OCI-LY7 (cell line): ENCODE measurements at regions not wholly inside any gene's neighbourhood (a gene's known extent, or its start where the extent isn't known, plus 50 kb on each side); places are given as distances from the start of the nearest gene placed in this dataset.

Experiments used
- BruUV-seq: library from RNA; stranded (reverse); fragments of 400-500 nt; replicated peaks from 2 replicates; lab custom pipeline; 2021; lab: Mats Ljungman, UMichigan
- CTCF ChIA-PET: fragments of 300-600 bp; sonication (Branson Sonifier 250); formaldehyde crosslinking; loops from one replicate; lab custom pipeline; 2022; ENCODE audit warnings: antibody characterized with exemption; ENCODE audit not compliant: unreplicated experiment; lab: Charles Lee
- POLR2A ChIA-PET: fragments of 300-600 bp; sonication (Branson Sonifier 250); formaldehyde crosslinking; loops from one replicate; lab custom pipeline; 2022; ENCODE audit warnings: antibody characterized with exemption; lab: Charles Lee
- DNase-seq: peaks from one replicate; pipeline ENCODE4 v3.0.0-alpha.2; 2015; ENCODE audit warnings: low spot score
- H2AFZ ChIP-seq: fragments of 200-600 bp; sonication (generic), shearing (Covaris generic); 2 replicates; pipeline ENCODE4 v1.6.1; 2014; ENCODE audit warnings: mild to moderate bottlenecking, antibody characterized with exemption, low read length, moderate library complexity
- H3K27ac ChIP-seq: fragments of 200-600 bp; sonication (generic); 2 replicates; pipeline ENCODE4 v1.5.1; 2014; ENCODE audit warnings: mixed run types, low read depth, mild to moderate bottlenecking, moderate library complexity, low read length, inconsistent platforms; ENCODE audit not compliant: poor library complexity, severe bottlenecking
- H3K36me3 ChIP-seq: fragments of 200-600 bp; sonication (generic); 2 replicates; pipeline ENCODE4 v1.6.1; 2014; ENCODE audit warnings: mild to moderate bottlenecking, antibody characterized with exemption, low read length, moderate library complexity, mixed read lengths; ENCODE audit not compliant: insufficient read depth
- H3K4me1 ChIP-seq: fragments of 200-600 bp; sonication (generic); 2 replicates; pipeline ENCODE4 v1.5.1; 2014; ENCODE audit warnings: mild to moderate bottlenecking, low read length; ENCODE audit not compliant: insufficient read depth, poor library complexity, severe bottlenecking
- H3K4me2 ChIP-seq: fragments of 200-600 bp; sonication (generic); 2 replicates; pipeline ENCODE4 v1.6.1; 2014; ENCODE audit warnings: mild to moderate bottlenecking, low read length
- H3K4me3 ChIP-seq: fragments of 200-600 bp; sonication (generic); 2 replicates; pipeline ENCODE4 v1.5.1; 2014; ENCODE audit warnings: mild to moderate bottlenecking, low read depth, low read length; ENCODE audit not compliant: poor library complexity, severe bottlenecking
- H3K79me2 ChIP-seq: fragments of 200-600 bp; sonication (generic); 2 replicates; pipeline ENCODE4 v1.6.1; 2016; ENCODE audit warnings: low read depth, mild to moderate bottlenecking, low read length, moderate library complexity, mixed read lengths; ENCODE audit not compliant: insufficient read depth
- H3K9me2 ChIP-seq: fragments of 200-600 bp; sonication (generic); 2 replicates; pipeline ENCODE4 v1.6.1; 2016; ENCODE audit warnings: mild to moderate bottlenecking, low read length, mixed read lengths; ENCODE audit not compliant: insufficient read depth
- H3K9me3 ChIP-seq: fragments of 200-600 bp; sonication (generic); 2 replicates; pipeline ENCODE4 v1.6.1; 2014; ENCODE audit warnings: mild to moderate bottlenecking, mixed run types, low read length, mixed read lengths
- H4K20me1 ChIP-seq: fragments of 200-600 bp; sonication (generic); 2 replicates; pipeline ENCODE4 v1.6.1; 2014; ENCODE audit warnings: mild to moderate bottlenecking, antibody characterized with exemption, low read length, moderate library complexity, mixed read lengths; ENCODE audit not compliant: insufficient read depth
- CTCF ChIP-seq: fragments of 200-600 bp; sonication (generic); conservative IDR thresholded peaks from 2 replicates; pipeline ENCODE4 v1.5.1; 2014; ENCODE audit warnings: mild to moderate bottlenecking, antibody characterized with exemption, low read length, moderate library complexity, mixed read lengths
- EZH2phosphoT487 ChIP-seq: fragments of 200-600 bp; sonication (generic); IDR thresholded peaks from 2 replicates; pipeline ENCODE4 v1.6.1; 2018; ENCODE audit warnings: low read depth, borderline replicate concordance, mild to moderate bottlenecking, mixed run types, antibody characterized with exemption, low read length, moderate library complexity, mixed read lengths
- intact Hi-C: fragments of 100-400 bp; cut with micrococcal nuclease; formaldehyde crosslinking; loops from one replicate; pipeline ENCODE4 v1.10.0; 2022; ENCODE audit not compliant: unreplicated experiment

GRCh38 chr10:28403090-28403489, 100.2 kb upstream of the MPP7 start:
- TF ChIP-seq EZH2phosphoT487 (no peak), CTCF (no peak)
- ChIA-PET POLR2A (interaction anchor here (1.1 to 1.3 kb wide), 2 partner anchors 9 to 25 kb away, joined by 3 to 4 read pairs; no protein-coding TSS in a partner anchor), CTCF (no interaction called here)
- Histone ChIP-seq H3K36me3 (no peaks in the 10 kb centered on the region), H3K4me3 (no peak overlapping the region), H3K9me3 (no peaks in the 10 kb centered on the region), H3K4me1 (no peaks in the 10 kb centered on the region), H3K79me2 (no peaks in the 10 kb centered on the region), H3K27ac (no peak overlapping the region), H3K4me2 (no peak overlapping the region), H3K9me2 (no peaks in the 10 kb centered on the region), H2AFZ (no peak overlapping the region), H4K20me1 (no peaks in the 10 kb centered on the region)
- intact Hi-C loops: no loop called here
- BruUV-seq: no TSS peak
- DNase-seq: no peak

- no peak overlapping the region for H3K4me2 ChIP-seq
- H3K9me2 ChIP-seq: no peaks in the 10 kb centered on the region
- CTCF ChIA-PET: no interaction called here
- no peak overlapping the region for H3K27ac ChIP-seq
- H3K36me3 ChIP-seq: no peaks in the 10 kb centered on the region
- intact Hi-C loops: no loop called here
- H4K20me1 ChIP-seq: no peaks in the 10 kb centered on the region
- no peak overlapping the region for H3K4me3 ChIP-seq
- H2AFZ ChIP-seq: no peak overlapping the region
- no peak for TF ChIP-seq CTCF
- TF ChIP-seq EZH2phosphoT487: no peak
- no peaks in the 10 kb centered on the region for H3K79me2 ChIP-seq
- POLR2A ChIA-PET: no interaction called here
- no TSS peak for BruUV-seq
- no peak for DNase-seq
- no peaks in the 10 kb centered on the region for H3K4me1 ChIP-seq
- H3K9me3 ChIP-seq: no peaks in the 10 kb centered on the region
Measured at GRCh38 chr10:28408237-28408777, 105.4 kb upstream of the MPP7 start.

GRCh38 chr10:28410420-28411135, 107.7 kb upstream of the MPP7 start:
- no TSS peak for BruUV-seq
- Histone ChIP-seq H3K4me1 (no peaks in the 10 kb centered on the region), H3K27ac (no peak overlapping the region), H3K9me2 (no peaks in the 10 kb centered on the region), H3K36me3 (no peaks in the 10 kb centered on the region), H3K79me2 (no peaks in the 10 kb centered on the region), H3K4me3 (no peak overlapping the region), H2AFZ (no peak overlapping the region), H3K9me3 (no peaks in the 10 kb centered on the region), H4K20me1 (no peaks in the 10 kb centered on the region), H3K4me2 (no peak overlapping the region)
- TF ChIP-seq EZH2phosphoT487 (no peak), CTCF (peak; percentile 60)
- DNase-seq: no peak
- CTCF ChIA-PET: no interaction called here
- POLR2A ChIA-PET: no interaction called here
- intact Hi-C loops: no loop called here
